ENCODE measurements at regions not wholly inside any gene's neighbourhood (a gene's known extent, or its start where the extent isn't known, plus 50 kb on each side); places are given as distances from the start of the nearest gene placed in this dataset.
"Not testable (repeated sequence)": the region's sequence is repeated elsewhere in the genome, so short reads cannot be mapped to it uniquely, and the experiment has no call there.

DNA sequence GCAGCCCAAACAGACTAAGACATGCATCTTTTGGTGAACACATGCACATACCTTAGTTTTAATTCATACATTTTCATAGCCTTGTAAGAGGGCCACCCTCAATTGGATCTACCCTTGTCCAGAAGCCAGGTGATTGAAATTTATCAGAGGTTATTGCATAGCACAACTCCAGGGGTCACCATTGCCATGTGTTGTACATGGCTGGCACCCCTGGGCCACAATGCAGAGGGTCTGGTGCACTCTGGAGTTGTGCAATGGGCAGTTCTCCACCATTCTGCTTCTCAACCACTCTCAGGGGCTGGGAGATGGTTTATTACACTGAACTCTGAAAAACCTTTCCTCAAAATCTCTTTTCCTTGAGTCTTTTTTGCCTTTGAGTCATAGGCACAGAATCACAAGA is 184.4 kb upstream of the CXorf66 start:
- Histone ChIP-seq H3K27ac (ENCODE audit: low read depth in 1 of 2, low read length in 2 of 2) (no peak overlapping the region), H3K4me3 (ENCODE audit: low read length) (no peak overlapping the region), H3K27me3 (ENCODE audit: control insufficient read depth in 1 of 2, insufficient read depth in 2 of 2, low read length in 2 of 2) (no peaks in the 10 kb centered on the region), H3K36me3 (ENCODE audit: insufficient read depth, low read length) (no peaks in the 10 kb centered on the region), H3K9me3 (ENCODE audit: control insufficient read depth in 1 of 2, insufficient read depth in 1 of 2, low read length in 2 of 2) (no peaks in the 10 kb centered on the region), H3K4me1 (ENCODE audit: insufficient read depth, low read length) (no peaks in the 10 kb centered on the region)
- CTCF ChIA-PET = no interaction called here
- H3K4me3 Mint-ChIP-seq = no peak overlapping the region
- no peaks in the 10 kb centered on the region for H3K36me3 Mint-ChIP-seq (ENCODE audit: low read depth)
- H3K27me3 Mint-ChIP-seq = no peaks in the 10 kb centered on the region
- DNase-seq = no peak
- intact Hi-C loops (cut with DNase I, micrococcal nuclease) = no loop called here
- H3K4me1 Mint-ChIP-seq (ENCODE audit: low read depth) = no peaks in the 10 kb centered on the region
- H3K27ac Mint-ChIP-seq = no peak overlapping the region
- TF ChIP-seq, protein P1, sequence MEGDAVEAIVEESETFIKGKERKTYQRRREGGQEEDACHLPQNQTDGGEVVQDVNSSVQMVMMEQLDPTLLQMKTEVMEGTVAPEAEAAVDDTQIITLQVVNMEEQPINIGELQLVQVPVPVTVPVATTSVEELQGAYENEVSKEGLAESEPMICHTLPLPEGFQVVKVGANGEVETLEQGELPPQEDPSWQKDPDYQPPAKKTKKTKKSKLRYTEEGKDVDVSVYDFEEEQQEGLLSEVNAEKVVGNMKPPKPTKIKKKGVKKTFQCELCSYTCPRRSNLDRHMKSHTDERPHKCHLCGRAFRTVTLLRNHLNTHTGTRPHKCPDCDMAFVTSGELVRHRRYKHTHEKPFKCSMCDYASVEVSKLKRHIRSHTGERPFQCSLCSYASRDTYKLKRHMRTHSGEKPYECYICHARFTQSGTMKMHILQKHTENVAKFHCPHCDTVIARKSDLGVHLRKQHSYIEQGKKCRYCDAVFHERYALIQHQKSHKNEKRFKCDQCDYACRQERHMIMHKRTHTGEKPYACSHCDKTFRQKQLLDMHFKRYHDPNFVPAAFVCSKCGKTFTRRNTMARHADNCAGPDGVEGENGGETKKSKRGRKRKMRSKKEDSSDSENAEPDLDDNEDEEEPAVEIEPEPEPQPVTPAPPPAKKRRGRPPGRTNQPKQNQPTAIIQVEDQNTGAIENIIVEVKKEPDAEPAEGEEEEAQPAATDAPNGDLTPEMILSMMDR (IDR thresholded peaks at IDR 0.05) = no peak
- POLR2A ChIA-PET = no interaction called here
- no peaks in the 10 kb centered on the region for H3K9me3 Mint-ChIP-seq
- ATAC-seq (ENCODE audit: poor library complexity) = no peak

DNA sequence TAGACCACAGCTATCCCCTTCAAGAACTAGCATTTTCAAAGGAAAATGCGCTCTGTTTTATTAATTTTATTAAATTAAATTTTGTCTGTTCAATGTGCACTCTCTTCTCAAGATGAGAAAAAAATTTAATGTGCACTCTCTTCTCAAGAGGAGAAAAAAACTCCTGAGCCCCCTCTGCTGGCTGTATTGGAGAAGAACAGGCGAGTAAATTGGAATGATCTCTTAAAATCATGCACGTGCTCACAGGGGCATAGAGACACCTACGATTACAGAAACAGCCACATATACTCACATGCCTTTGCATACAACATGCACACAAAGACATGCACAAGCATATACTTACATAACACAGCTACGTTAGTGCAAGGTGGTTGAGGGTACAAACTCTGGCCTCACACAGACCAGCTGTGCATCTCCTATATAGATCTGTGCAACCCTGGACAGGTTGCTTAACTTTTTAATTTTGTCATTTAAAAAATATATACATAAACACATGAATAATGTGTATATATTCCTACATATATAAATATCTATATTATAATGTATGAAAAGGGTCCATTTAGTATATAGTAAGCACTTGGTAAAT is 176.2 kb upstream of the CXorf66 start:
- ChIA-PET POLR2A (no interaction called here), CTCF (no interaction called here)
- Histone ChIP-seq H3K27ac (ENCODE audit: low read depth in 1 of 2, low read length in 2 of 2) (no peak overlapping the region), H3K27me3 (ENCODE audit: control insufficient read depth in 1 of 2, insufficient read depth in 2 of 2, low read length in 2 of 2) (no peaks in the 10 kb centered on the region), H3K36me3 (ENCODE audit: insufficient read depth, low read length) (no peaks in the 10 kb centered on the region), H3K9me3 (ENCODE audit: control insufficient read depth in 1 of 2, insufficient read depth in 1 of 2, low read length in 2 of 2) (no peaks in the 10 kb centered on the region), H3K4me3 (ENCODE audit: low read length) (no peak overlapping the region), H3K4me1 (ENCODE audit: insufficient read depth, low read length) (no peaks in the 10 kb centered on the region)
- H3K27ac Mint-ChIP-seq = no peak overlapping the region
- ATAC-seq (ENCODE audit: poor library complexity) (no peak), DNase-seq (peak in 7 of 14 experiments; percentile 1 to 44 (median 15))
- intact Hi-C loops (cut with DNase I, micrococcal nuclease) = loop anchor here in 1 of 2 experiments (5.0 kb wide), 1 partner anchor 84 kb away; no protein-coding TSS in a partner anchor
- H3K4me1 Mint-ChIP-seq (ENCODE audit: low read depth) = no peaks in the 10 kb centered on the region
- no peaks in the 10 kb centered on the region for H3K36me3 Mint-ChIP-seq (ENCODE audit: low read depth)
- H3K4me3 Mint-ChIP-seq = no peak overlapping the region
- H3K9me3 Mint-ChIP-seq = no peaks in the 10 kb centered on the region
- TF ChIP-seq, protein P1 (IDR thresholded peaks at IDR 0.05) = peak; percentile 43
- no peaks in the 10 kb centered on the region for H3K27me3 Mint-ChIP-seq

DNA sequence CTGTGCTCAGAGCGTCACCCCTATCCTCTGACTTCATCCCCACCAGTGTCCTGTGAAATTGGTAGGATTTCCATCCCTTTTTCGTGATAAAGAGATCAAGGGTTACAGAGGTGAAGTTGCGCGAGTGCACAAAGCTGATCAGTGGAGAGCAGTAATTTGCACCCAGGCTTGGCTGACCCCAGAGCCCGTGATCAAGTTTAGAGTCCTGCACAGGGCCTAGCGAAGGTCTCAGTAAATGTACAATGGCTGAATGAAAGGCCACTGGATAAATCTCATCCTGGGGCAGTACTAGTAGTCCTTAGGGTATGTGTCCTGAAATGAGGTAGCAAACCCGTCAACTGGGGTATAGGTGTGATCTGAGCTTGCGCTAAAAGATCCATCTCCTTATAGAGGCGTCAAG is 173.2 kb upstream of the CXorf66 start:
- H3K4me3 Mint-ChIP-seq; H3K36me3 Mint-ChIP-seq (ENCODE audit: low read depth); H3K4me1 ChIP-seq (ENCODE audit: insufficient read depth, low read length); CTCF ChIA-PET; ATAC-seq (ENCODE audit: poor library complexity); DNase-seq; H3K27me3 ChIP-seq (ENCODE audit: control insufficient read depth in 1 of 2, insufficient read depth in 2 of 2, low read length in 2 of 2); H3K36me3 ChIP-seq (ENCODE audit: insufficient read depth, low read length); H3K27ac ChIP-seq (ENCODE audit: low read depth in 1 of 2, low read length in 2 of 2); H3K4me1 Mint-ChIP-seq (ENCODE audit: low read depth); H3K4me3 ChIP-seq (ENCODE audit: low read length); H3K9me3 Mint-ChIP-seq; H3K27me3 Mint-ChIP-seq; H3K27ac Mint-ChIP-seq; POLR2A ChIA-PET; H3K9me3 ChIP-seq (ENCODE audit: control insufficient read depth in 1 of 2, insufficient read depth in 1 of 2, low read length in 2 of 2): not testable (repeated sequence)
- intact Hi-C loops (cut with DNase I, micrococcal nuclease) = loop anchor here in 1 of 2 experiments (5.0 kb wide), 1 partner anchor 61 kb away; no protein-coding TSS in a partner anchor

DNA sequence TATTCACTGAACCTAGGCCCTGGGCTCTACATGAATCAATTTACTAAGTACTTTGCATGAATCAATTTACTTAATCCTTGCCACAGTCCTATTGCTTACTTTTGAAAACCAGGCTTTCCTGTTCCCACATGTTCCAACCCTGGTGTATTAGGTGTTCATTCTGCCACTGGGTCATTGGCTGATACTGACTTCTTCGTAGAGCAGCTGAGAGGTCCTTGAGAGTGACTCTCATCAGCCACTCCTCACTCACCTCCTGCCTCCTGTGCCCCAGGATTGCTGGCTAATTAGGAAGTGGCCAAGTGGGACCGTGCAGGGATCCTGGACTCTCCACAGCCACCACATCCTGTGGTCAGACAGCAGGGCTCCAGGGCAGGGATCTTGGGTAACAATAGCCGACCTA is 172.7 kb upstream of the CXorf66 start:
- POLR2A ChIA-PET; H3K4me3 ChIP-seq (ENCODE audit: low read length); H3K36me3 Mint-ChIP-seq (ENCODE audit: low read depth); H3K36me3 ChIP-seq (ENCODE audit: insufficient read depth, low read length); H3K4me3 Mint-ChIP-seq; H3K27me3 ChIP-seq (ENCODE audit: control insufficient read depth in 1 of 2, insufficient read depth in 2 of 2, low read length in 2 of 2); ATAC-seq (ENCODE audit: poor library complexity); H3K9me3 ChIP-seq (ENCODE audit: control insufficient read depth in 1 of 2, insufficient read depth in 1 of 2, low read length in 2 of 2); DNase-seq; H3K27ac Mint-ChIP-seq; H3K27ac ChIP-seq (ENCODE audit: low read depth in 1 of 2, low read length in 2 of 2); H3K9me3 Mint-ChIP-seq; H3K27me3 Mint-ChIP-seq; CTCF ChIA-PET; H3K4me1 Mint-ChIP-seq (ENCODE audit: low read depth); H3K4me1 ChIP-seq (ENCODE audit: insufficient read depth, low read length): not testable (repeated sequence)
- intact Hi-C loops (cut with DNase I, micrococcal nuclease) = loop anchor here in 1 of 2 experiments (5.0 kb wide), 1 partner anchor 61 kb away; no protein-coding TSS in a partner anchor
